A549 (cell line): ENCODE measurements at regions not wholly inside any gene's neighbourhood (a gene's known extent, or its start where the extent isn't known, plus 50 kb on each side); places are given as distances from the start of the nearest gene placed in this dataset.

Source experiments
- EP300 ChIP-seq, 2 experiments: fragments of >200 bp; sonication (Bioruptor Twin); formaldehyde crosslinking; IDR thresholded peaks; 2 replicates in 1 of 2; 3 replicates in 1 of 2; pipeline ENCODE4 v1.6.1; 2016 to 2017
- MYC ChIP-seq: IDR thresholded peaks from 2 replicates; pipeline ENCODE4 v1.6.1; 2012; ENCODE audit warnings: mild to moderate bottlenecking, inconsistent platforms, low read length, improper control_type of control experiment, borderline replicate concordance
- SMC3 ChIP-seq: fragments of >200 bp; sonication (Bioruptor Twin); formaldehyde crosslinking; IDR thresholded peaks from 3 replicates; pipeline ENCODE4 v1.6.1; 2018; ENCODE audit warnings: inconsistent platforms
- TF ChIP-seq, protein P1 (sequence below): fragments of >200 bp; sonication (Bioruptor Twin); formaldehyde crosslinking; IDR thresholded peaks from 3 replicates; pipeline ENCODE4 v1.5.1; 2016

DNA sequence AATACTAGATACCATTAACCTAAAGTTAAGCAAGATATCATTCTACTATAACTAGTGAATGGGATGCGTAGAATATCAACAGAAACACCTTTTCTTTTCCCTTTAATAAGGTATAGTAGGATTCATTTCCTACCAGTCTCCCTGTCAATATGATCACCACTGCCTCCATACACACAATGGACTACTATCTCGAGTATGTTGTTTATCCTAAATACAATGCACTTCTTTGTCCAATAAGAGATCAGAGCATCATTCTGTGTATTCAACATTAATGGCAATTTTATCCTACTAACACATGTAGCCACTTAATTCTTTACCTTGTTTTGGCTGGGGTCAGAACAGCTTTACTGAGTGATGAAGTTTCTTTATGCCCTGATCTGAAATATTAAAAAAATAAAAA lies 276.3 kb downstream of the TFEC start:
- TF ChIP-seq EP300 (IDR thresholded peaks at IDR 0.05) (no peak), SMC3 (no peak), MYC (no peak)
- TF ChIP-seq, protein P1, sequence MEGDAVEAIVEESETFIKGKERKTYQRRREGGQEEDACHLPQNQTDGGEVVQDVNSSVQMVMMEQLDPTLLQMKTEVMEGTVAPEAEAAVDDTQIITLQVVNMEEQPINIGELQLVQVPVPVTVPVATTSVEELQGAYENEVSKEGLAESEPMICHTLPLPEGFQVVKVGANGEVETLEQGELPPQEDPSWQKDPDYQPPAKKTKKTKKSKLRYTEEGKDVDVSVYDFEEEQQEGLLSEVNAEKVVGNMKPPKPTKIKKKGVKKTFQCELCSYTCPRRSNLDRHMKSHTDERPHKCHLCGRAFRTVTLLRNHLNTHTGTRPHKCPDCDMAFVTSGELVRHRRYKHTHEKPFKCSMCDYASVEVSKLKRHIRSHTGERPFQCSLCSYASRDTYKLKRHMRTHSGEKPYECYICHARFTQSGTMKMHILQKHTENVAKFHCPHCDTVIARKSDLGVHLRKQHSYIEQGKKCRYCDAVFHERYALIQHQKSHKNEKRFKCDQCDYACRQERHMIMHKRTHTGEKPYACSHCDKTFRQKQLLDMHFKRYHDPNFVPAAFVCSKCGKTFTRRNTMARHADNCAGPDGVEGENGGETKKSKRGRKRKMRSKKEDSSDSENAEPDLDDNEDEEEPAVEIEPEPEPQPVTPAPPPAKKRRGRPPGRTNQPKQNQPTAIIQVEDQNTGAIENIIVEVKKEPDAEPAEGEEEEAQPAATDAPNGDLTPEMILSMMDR = no peak
